ENCODE measurements at regions not wholly inside any gene's neighbourhood (a gene's known extent, or its start where the extent isn't known, plus 50 kb on each side); places are given as distances from the start of the nearest gene placed in this dataset.

- Histone ChIP-seq H2AFZ (replicated peaks) (no peak overlapping the region), H3F3A (ENCODE audit: low read depth) (peaks cover 5% of the 10 kb centered on the region), H3K4me1 (peaks cover 20% of the 10 kb centered on the region), H3K27me3 (no peaks in the 10 kb centered on the region), H3K27ac (no peak overlapping the region), H3K4me3 (no peak overlapping the region), H3K79me2 (ENCODE audit: low read depth) (no peaks in the 10 kb centered on the region), H3K36me3 (no peaks in the 10 kb centered on the region), H3K9ac (no peak overlapping the region), H4K20me1 (ENCODE audit: low read depth) (no peaks in the 10 kb centered on the region), H3K9me3 (ENCODE audit: low read depth) (no peaks in the 10 kb centered on the region), H3K4me2 (no peak overlapping the region)
- H3K27me3 Mint-ChIP-seq (ENCODE audit: insufficient read depth, low read depth), result peaks cover 2% of the 10 kb centered on the region
- no peak for TF ChIP-seq EZH2phosphoT487 (IDR thresholded peaks at IDR 0.05)
- TF ChIP-seq EZH2 (IDR thresholded peaks at IDR 0.05), result no peak
- TF ChIP-seq CTCF (IDR thresholded peaks at IDR 0.05), result no peak
- no peak overlapping the region for H3K27ac Mint-ChIP-seq
- H3K9me3 Mint-ChIP-seq, result no peaks in the 10 kb centered on the region
- H3K4me1 Mint-ChIP-seq, result peaks cover 18% of the 10 kb centered on the region
- no peaks in the 10 kb centered on the region for H3K36me3 Mint-ChIP-seq
- no peak for DNase-seq (ENCODE audit: low spot score)
- no peak overlapping the region for H3K4me3 Mint-ChIP-seq
Observed at GRCh38 chr15:58381697-58382096, 50.1 kb upstream of the LIPC start.

Measured in neural progenitor cell (in vitro differentiated cells).